ENCODE measurements at regions not wholly inside any gene's neighbourhood (a gene's known extent, or its start where the extent isn't known, plus 50 kb on each side); places are given as distances from the start of the nearest gene placed in this dataset.
"Not testable (repeated sequence)": the region's sequence is repeated elsewhere in the genome, so short reads cannot be mapped to it uniquely, and the experiment has no call there.

DNA sequence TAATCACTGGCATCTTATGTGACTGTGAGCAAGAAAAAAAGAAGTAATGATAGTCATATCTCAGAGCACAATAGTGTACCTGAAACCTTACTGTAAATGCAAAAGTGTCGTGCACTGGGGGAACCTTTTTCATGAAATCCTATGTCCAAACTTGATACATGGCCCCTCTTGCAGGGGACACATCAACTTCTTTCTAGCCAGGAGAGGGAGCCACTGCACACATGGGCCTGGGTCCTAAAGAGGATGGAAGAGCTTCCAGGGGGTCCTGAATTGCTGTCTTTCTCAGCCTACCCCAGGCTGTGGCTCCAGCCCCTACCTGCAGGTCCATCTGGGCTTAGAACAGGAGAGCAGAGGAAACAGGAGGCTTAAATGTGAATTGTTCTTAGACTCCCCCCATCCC lies 165.7 kb downstream of the SOD2 start:
- FAIRE-seq (no peak), DNase-seq (ENCODE audit: insufficient read length, low spot score) (no peak)
- TF ChIP-seq POLR2A (IDR thresholded peaks at IDR 0.05; ENCODE audit: low read depth, low read length): no peak

DNA sequence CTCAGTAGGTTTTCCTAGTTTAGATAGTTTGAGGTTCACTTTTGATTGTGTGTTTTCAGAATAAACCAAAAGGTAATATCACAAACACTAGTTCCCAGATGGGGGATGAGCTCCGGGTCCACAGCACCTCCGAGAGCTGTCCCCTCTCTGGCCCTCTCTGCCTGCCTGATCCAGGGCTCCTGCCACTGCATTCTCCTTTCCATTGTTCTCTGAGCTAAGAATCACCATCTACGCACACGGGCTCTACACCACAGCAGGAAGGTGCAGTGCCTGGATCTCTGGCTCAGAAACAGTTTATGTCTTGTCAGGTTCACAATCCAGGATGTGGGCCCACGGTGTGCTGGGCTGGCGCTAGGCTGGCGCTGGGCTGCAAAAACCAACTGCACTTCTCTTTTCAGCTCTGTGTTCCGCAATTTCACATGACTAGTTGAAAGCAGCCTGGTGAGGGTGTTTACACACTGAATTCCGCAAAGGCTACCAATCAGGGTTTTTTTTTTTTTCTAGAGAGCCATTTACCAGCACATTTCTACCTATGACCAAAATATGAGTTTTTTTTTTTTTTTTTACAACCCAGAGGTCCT lies 167.5 kb downstream of the SOD2 start:
- TF ChIP-seq POLR2A (IDR thresholded peaks at IDR 0.05; ENCODE audit: low read depth, low read length): no peak
- FAIRE-seq: no peak

DNA sequence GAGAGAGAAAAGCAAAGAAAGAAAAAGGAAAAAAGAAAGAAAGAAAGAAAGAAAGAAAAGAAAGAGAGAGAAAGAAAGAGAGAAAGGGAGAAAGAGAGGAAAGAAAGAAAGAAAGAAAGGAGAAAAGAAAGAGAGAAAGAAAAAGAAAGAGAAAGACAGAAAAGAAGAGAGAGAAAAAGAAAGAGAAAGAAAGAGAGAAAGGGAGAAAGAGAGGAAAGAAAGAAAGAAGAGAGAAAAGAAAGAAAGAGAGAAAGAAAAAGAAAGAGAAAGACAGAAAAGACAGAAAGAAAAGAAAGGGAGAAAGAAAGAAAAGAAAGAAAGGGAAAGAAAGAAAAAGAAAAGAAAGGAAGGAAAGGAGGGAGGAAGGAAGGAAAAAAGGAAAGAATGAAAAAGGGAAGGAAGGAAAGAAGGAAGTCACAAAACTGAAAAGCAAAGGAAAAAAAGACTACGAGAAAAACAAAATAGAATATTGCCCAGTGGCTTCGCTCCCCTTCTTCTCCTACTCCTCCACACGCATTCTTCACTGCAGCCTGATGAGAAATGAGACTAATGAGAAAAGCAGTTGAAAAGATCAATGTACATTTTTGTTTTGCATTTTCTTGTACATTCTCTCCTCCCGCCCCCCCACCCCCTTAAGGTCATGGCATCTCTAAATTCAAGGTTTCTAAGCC lies 170.0 kb downstream of the SOD2 start:
- DNase-seq (ENCODE audit: insufficient read length, low spot score) (no peak), FAIRE-seq (no peak)

More for the DNA sequence above, 167.5 kb downstream of the SOD2 start:
- DNase-seq (ENCODE audit: insufficient read length, low spot score): no peak

DNA sequence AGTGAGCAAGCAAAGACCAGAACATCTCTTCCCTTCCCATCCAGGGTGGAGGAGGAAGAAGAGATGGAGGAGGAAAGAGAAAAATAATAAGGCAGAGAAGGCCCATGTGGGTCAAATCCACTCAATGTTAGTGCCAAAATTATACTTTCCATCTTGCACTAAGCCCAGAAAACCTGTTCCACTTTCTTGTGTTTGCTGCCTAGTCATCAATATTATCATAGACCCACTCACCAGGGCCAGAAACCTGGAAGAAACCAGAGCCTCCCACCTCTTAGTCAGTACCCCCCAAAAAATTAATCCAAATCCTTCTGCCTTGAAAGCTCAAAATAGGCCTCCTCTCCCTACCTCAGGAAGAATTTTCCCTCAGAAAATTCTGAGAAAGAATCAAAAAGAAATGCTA lies 171.1 kb downstream of the SOD2 start:
- FAIRE-seq (no peak), DNase-seq (ENCODE audit: insufficient read length, low spot score) (no peak)
- TF ChIP-seq POLR2A (IDR thresholded peaks at IDR 0.05; ENCODE audit: low read depth, low read length): no peak

More for the DNA sequence above, 170.0 kb downstream of the SOD2 start:
- no peak for TF ChIP-seq POLR2A (IDR thresholded peaks at IDR 0.05; ENCODE audit: low read depth, low read length)

DNA sequence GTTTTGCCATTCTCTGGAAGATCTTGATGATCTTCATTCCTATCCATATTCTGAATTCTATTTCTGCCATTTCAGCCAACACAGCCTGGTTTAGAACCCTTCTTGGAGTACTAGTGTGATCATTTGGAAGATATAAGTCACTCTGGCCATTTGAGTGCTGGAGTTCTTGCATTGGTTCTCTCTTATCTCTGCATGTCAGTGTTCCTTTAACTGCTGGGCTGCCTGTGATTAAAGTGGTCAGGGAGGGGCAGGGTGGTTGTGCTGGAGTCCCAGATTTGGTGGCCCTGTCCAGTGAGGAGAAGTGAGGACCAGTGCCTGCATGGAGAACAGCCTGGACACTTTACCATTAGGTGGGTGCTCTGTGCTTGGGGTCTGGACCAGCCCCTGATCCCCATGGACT lies 173.0 kb downstream of the SOD2 start:
- no peak for FAIRE-seq
- DNase-seq (ENCODE audit: insufficient read length, low spot score): no peak
- no peak for TF ChIP-seq POLR2A (IDR thresholded peaks at IDR 0.05; ENCODE audit: low read depth, low read length)

DNA sequence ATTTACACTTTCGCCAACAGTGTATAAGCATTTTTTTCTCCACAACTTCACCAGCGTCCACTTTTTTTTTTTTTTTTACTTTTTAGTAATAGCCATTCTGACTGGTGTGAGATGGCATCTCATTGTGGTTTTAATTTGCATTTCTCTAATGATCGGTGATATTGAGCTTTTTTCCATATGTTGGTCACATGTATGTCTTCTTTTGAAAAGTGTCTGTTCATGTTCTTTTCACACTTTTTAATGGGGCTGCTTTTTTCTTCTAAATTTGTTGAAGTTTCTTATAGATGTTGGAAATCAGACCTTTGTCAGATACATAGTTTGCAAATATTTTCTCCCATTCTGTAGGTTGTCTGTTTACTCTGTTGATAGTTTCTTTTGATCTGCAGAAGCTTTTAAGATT lies 177.2 kb downstream of the SOD2 start:
- not testable (repeated sequence) for FAIRE-seq; DNase-seq (ENCODE audit: insufficient read length, low spot score)

DNA sequence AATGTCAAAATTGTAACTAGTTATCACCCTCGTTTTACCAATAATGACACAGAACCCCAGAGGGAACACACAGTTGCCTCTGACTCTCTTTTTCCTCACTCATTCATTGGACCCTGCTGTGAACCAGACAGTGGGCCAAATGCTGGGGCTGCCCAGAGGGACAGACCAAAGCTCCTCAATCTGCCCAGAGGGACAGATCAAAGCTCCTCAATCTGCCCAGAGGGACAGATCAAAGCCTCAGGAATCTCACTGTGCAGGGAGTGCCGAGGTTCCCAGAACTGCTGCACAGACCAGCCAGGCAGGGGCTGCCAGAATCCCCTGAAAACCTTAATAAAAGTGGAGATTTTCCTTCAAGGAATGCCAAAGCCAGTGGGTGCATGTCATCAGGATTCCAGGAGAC lies 179.1 kb downstream of the SOD2 start:
- DNase-seq (ENCODE audit: insufficient read length, low spot score) (no peak), FAIRE-seq (no peak)
- no peak for TF ChIP-seq POLR2A (IDR thresholded peaks at IDR 0.05; ENCODE audit: low read depth, low read length)

DNA sequence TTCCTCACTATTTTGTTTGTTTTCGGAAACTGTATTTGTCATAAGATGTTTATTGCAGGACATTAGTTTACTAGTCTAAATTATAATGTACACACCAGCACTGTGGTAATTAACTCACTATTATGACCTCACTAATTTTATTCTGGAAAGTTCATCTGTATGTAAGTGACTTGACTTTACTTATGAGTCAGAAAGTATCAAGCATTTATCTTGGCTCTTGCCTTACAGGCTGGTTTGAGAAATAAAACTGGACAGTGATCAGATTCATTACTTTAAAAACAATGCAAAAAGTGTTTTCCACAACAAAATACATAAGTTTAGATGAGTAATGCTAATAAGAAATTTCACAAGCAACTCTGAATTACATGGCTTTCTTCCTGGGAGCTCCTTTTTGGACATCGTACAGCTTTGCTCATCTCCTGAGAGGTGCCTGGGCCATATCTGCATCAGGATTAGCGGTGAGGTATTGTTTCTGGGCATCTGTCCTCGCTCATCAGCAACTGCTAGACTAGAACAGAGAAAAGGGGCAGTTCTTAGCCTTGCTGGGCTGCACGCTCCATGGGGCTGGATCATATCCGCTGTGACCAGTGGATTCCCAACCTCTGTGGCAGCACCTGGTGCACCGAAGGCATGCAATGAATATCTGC lies 179.8 kb downstream of the SOD2 start:
- DNase-seq (ENCODE audit: insufficient read length, low spot score): no peak
- no peak for FAIRE-seq
- TF ChIP-seq POLR2A (IDR thresholded peaks at IDR 0.05; ENCODE audit: low read depth, low read length): no peak

DNA sequence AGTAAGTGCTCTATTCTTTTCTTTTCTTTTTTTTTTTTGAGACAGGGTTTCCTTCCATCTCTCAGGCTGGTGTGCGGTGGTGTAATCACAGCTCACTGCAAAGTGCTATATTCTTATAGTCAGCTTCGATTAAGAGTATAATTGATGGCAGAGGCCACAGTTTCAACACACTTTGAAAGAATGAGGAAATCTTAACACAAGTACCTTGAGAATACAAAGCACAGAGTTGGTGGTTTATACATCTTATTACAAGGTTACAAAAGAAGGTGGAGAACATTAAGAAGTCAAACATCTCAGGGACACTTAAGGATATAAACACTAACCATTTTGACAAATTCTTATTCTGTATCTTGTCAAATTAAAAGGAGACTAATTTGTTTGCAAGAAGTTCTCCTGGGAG lies 180.5 kb downstream of the SOD2 start:
- no peak for DNase-seq (ENCODE audit: insufficient read length, low spot score)
- no peak for FAIRE-seq
- no peak for TF ChIP-seq POLR2A (IDR thresholded peaks at IDR 0.05; ENCODE audit: low read depth, low read length)

DNA sequence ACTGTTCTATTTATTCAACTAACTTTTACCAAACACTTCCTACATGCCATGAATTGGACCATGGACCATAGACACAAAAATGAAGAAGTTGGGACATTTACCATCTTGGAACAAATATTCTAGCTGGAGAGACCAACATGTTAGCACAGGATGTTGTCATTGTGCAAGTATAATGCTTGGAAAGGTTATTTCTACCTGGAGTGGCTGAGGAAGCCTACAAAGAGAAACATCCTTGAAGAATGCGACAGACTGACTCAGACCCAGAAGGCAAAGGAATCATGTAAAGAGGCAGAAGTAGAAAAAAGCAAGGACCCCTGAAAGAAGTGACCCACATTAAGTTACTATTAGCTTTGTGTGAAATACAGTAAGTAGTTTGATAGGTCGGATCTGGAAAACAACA lies 180.9 kb downstream of the SOD2 start:
- FAIRE-seq: no peak
- DNase-seq (ENCODE audit: insufficient read length, low spot score): no peak
- no peak for TF ChIP-seq POLR2A (IDR thresholded peaks at IDR 0.05; ENCODE audit: low read depth, low read length)

DNA sequence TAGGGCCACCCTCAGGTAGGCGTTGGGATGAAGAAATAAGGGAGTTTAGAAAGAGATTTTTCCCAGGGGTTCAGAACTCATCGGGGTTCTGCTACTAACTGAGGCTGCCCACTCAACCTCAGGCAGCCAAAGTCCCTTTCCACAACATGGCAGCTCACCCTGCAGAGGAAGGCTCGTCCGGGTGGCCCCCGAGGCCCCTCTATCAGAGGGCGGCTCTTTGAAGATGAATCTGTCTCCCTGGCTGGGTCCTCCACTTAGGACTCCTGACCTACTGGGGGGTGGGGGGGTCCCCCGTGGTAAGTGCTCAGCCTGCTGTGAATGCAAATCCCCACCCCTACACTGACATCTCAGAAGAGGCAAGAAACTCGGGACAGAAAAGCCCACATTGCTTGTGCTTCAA lies 182.9 kb downstream of the SOD2 start:
- TF ChIP-seq POLR2A (IDR thresholded peaks at IDR 0.05; ENCODE audit: low read depth, low read length): no peak
- FAIRE-seq (no peak), DNase-seq (ENCODE audit: insufficient read length, low spot score) (no peak)

DNA sequence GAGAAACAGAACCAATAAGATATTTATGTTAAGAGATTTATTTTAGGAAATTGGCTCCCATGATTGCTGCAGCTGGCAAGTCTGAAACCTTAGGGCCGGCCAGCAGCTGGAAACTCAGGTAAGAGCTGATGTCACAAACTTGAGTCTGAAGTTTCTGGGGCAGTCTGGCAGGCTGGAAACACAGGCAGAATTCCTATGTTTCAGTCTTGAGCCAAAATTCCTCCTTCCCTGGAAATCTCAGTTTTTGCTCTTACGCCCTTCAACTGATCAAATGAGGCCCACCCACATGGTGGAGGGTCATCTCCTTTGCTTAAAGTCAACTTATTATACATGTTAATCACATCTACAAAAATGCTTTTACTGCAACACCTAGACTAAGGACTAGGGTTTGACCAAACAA lies 184.1 kb downstream of the SOD2 start:
- TF ChIP-seq POLR2A (IDR thresholded peaks at IDR 0.05; ENCODE audit: low read depth, low read length): no peak
- DNase-seq (ENCODE audit: insufficient read length, low spot score) (no peak), FAIRE-seq (no peak)

DNA sequence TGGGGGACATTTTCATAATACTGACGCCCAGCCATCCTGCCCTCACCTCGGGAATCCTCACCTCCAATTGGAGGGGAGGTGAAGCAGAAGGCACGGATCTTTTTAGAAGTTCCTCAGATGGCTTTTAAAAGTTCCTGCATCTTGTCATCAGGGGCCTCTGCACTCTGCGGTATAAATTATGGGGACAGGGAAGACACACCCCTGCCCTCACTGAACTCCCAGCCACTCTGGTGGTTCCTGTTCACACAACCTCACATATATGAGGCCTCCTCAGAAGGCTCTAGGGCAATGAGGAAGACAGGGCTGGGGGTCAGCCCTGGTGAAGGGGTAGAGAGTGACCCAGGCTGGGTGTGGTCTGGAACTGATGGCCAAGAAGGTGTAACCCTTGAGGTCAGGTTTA lies 187.0 kb downstream of the SOD2 start:
- no peak for TF ChIP-seq POLR2A (IDR thresholded peaks at IDR 0.05; ENCODE audit: low read depth, low read length)
- FAIRE-seq: no peak
- DNase-seq (ENCODE audit: insufficient read length, low spot score): no peak

DNA sequence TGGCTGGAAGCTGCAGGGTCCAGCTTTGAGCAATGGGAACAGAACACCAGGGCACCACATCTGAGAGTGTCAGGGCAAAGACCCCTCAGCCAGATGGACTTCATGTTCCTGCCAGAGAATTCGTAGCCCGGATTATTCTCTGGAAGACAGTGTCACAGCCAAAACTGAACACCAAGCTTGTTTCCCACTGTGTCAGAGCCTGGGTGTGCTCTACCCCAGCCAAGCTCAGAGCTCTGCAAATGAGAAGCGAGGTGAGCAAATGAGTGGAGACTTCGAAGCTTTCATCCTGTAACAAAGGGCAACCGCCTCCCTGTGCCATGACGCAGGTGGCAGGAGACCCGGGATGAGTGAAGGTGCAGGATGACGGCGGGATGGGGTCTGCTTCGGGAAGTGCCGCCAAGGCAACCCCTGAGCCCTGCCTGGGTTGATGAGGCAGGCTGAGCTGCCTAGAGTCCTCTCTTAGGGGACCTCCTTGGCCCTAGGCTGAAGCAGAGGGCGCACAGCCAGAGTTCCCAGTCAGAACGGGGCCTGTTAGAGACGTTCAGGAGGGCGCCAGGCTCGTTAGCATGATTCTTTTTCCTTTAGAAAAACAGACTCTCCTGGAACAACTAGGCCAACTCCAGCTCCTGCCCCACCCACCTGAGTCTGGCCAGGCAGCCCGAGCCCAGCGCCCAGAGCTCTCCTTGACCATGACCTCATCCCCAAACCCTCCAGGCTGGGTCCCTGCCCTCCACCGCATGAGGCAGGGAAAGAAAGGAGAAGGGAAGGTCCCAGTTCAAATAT lies 187.7 kb downstream of the SOD2 start:
- no peak for FAIRE-seq
- no peak for DNase-seq (ENCODE audit: insufficient read length, low spot score)
- no peak for TF ChIP-seq POLR2A (IDR thresholded peaks at IDR 0.05; ENCODE audit: low read depth, low read length)
